Progenitor cell of endocrine pancreas (in vitro differentiated cells): ENCODE measurements at regions not wholly inside any gene's neighbourhood (a gene's known extent, or its start where the extent isn't known, plus 50 kb on each side); places are given as distances from the start of the nearest gene placed in this dataset.

Experiments
- DNase-seq: peaks from one replicate; pipeline ENCODE4 v3.0.0; 2021; ENCODE audit warnings: low spot score; ENCODE audit not compliant: unreplicated experiment
- H3K27ac Mint-ChIP-seq: 2 replicates; pipeline ENCODE4 v1.8.0; 2021; ENCODE audit warnings: mild to moderate bottlenecking, moderate library complexity, mixed read lengths
- H3K27me3 Mint-ChIP-seq: 2 replicates; pipeline ENCODE4 v1.8.0; 2021; ENCODE audit warnings: mixed read lengths
- H3K36me3 Mint-ChIP-seq: 2 replicates; pipeline ENCODE4 v1.8.0; 2022; ENCODE audit warnings: mixed read lengths; ENCODE audit not compliant: insufficient read depth
- H3K4me1 Mint-ChIP-seq: 2 replicates; pipeline ENCODE4 v1.8.0; 2021; ENCODE audit warnings: low read depth, mixed read lengths
- H3K4me3 Mint-ChIP-seq: 2 replicates; pipeline ENCODE4 v1.8.0; 2021; ENCODE audit warnings: low read depth, mild to moderate bottlenecking, moderate library complexity, mixed read lengths
- H3K9me3 Mint-ChIP-seq: 2 replicates; pipeline ENCODE4 v1.8.0; 2021; ENCODE audit warnings: low read depth, mixed read lengths
- TF ChIP-seq, protein P1 (sequence below): fragments of 200-600 bp; sonication (generic); IDR thresholded peaks from one replicate; pipeline ENCODE4 v1.5.0; 2021; ENCODE audit warnings: antibody characterized with exemption, mild to moderate bottlenecking; ENCODE audit not compliant: unreplicated experiment

DNA sequence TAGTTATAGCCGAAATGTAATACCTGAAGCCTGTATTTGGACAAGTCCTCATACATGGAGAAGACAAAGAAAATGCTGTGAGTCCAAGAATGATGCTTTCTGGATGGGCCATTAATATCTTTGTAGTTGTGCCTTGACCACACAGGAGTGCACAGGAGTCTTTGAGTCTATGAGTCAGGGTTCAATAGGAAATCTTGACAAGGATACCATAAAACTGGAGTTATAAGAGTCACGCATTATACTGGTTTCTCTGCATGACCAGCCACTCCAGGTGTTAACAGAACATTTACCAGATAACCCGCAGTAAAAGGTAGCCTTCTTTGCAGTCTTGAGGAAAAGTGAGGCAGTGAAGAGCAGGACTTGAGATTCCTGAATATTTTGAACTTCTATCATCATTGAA is 464.6 kb upstream of the PKN2 start:
- H3K27ac Mint-ChIP-seq: no peak overlapping the region
- TF ChIP-seq, protein P1, sequence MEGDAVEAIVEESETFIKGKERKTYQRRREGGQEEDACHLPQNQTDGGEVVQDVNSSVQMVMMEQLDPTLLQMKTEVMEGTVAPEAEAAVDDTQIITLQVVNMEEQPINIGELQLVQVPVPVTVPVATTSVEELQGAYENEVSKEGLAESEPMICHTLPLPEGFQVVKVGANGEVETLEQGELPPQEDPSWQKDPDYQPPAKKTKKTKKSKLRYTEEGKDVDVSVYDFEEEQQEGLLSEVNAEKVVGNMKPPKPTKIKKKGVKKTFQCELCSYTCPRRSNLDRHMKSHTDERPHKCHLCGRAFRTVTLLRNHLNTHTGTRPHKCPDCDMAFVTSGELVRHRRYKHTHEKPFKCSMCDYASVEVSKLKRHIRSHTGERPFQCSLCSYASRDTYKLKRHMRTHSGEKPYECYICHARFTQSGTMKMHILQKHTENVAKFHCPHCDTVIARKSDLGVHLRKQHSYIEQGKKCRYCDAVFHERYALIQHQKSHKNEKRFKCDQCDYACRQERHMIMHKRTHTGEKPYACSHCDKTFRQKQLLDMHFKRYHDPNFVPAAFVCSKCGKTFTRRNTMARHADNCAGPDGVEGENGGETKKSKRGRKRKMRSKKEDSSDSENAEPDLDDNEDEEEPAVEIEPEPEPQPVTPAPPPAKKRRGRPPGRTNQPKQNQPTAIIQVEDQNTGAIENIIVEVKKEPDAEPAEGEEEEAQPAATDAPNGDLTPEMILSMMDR: no peak
- DNase-seq: no peak
- no peaks in the 10 kb centered on the region for H3K4me1 Mint-ChIP-seq
- no peaks in the 10 kb centered on the region for H3K36me3 Mint-ChIP-seq
- peaks cover 7% of the 10 kb centered on the region for H3K27me3 Mint-ChIP-seq
- no peak overlapping the region for H3K4me3 Mint-ChIP-seq
- no peaks in the 10 kb centered on the region for H3K9me3 Mint-ChIP-seq

DNA sequence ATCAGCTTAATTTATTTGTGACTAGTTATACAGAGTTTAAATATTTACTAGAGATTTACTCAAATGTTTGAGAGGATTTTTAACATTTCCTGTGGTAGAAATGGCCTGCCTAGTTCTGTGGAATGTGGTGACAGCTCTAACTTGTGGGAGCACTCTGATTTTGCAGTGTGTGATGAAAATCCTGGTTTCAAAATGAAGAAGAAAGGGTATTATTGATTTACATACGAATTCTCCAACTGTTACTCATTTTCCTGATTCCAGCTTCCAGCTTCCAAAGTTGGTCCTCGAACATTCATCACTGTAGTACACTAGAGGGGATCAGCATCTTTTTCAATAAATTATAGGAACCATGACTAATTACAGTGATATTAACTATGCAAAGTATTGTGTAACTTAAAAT is 462.7 kb upstream of the PKN2 start:
- TF ChIP-seq, protein P1: no peak
- H3K9me3 Mint-ChIP-seq: no peaks in the 10 kb centered on the region
- no peak overlapping the region for H3K4me3 Mint-ChIP-seq
- H3K36me3 Mint-ChIP-seq: no peaks in the 10 kb centered on the region
- no peak for DNase-seq
- H3K4me1 Mint-ChIP-seq: no peaks in the 10 kb centered on the region
- H3K27me3 Mint-ChIP-seq: peaks cover 7% of the 10 kb centered on the region
- no peak overlapping the region for H3K27ac Mint-ChIP-seq

- TF ChIP-seq, protein P1: no peak
- no peak for DNase-seq
- Mint-ChIP-seq H3K4me1 (no peaks in the 10 kb centered on the region), H3K27ac (no peak overlapping the region), H3K9me3 (no peaks in the 10 kb centered on the region), H3K36me3 (no peaks in the 10 kb centered on the region), H3K27me3 (peaks cover 7% of the 10 kb centered on the region), H3K4me3 (no peak overlapping the region)
These were observed 459.2 kb upstream of the PKN2 start for GRCh38 chr1:88224906-88225305.

GRCh38 chr1:88228114-88228513 is 456.0 kb upstream of the PKN2 start:
- no peaks in the 10 kb centered on the region for H3K4me1 Mint-ChIP-seq
- TF ChIP-seq, protein P1: no peak
- H3K4me3 Mint-ChIP-seq: no peak overlapping the region
- H3K27ac Mint-ChIP-seq: no peak overlapping the region
- H3K9me3 Mint-ChIP-seq: no peaks in the 10 kb centered on the region
- H3K27me3 Mint-ChIP-seq: peaks cover 12% of the 10 kb centered on the region
- no peaks in the 10 kb centered on the region for H3K36me3 Mint-ChIP-seq
- DNase-seq: no peak

DNA sequence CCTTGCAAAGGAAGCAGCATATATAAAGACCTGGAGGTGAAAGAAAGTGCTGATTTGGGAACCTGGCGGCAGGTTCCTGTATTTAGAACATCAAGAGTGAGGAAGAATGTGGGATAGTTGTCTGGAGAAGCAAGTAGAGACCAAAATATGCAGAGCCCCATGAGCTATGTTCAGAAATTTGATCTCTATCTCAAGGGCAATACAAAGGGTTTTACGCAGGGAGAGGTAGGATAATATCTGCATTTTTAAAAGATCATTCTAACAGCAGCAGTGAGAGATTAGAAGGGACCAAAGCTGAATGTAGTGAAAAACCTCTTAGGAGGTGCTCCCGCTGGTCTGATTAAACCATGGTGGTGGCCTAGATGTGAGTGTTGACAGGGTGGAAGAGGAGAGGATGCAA is 453.9 kb upstream of the PKN2 start:
- TF ChIP-seq, protein P1: no peak
- Mint-ChIP-seq H3K4me1 (no peaks in the 10 kb centered on the region), H3K27me3 (peaks cover 13% of the 10 kb centered on the region), H3K9me3 (no peaks in the 10 kb centered on the region), H3K36me3 (no peaks in the 10 kb centered on the region), H3K27ac (no peak overlapping the region), H3K4me3 (no peak overlapping the region)
- DNase-seq: no peak

GRCh38 chr1:88237058-88237457 is 447.0 kb upstream of the PKN2 start:
- no peak overlapping the region for H3K27ac Mint-ChIP-seq
- TF ChIP-seq, protein P1: no peak
- H3K4me3 Mint-ChIP-seq: no peak overlapping the region
- no peaks in the 10 kb centered on the region for H3K4me1 Mint-ChIP-seq
- DNase-seq: no peak
- H3K9me3 Mint-ChIP-seq: peaks cover 6% of the 10 kb centered on the region
- H3K36me3 Mint-ChIP-seq: peaks cover 2% of the 10 kb centered on the region
- H3K27me3 Mint-ChIP-seq: peaks cover 4% of the 10 kb centered on the region
